Smooth muscle cell (in vitro differentiated cells): ENCODE measurements at regions not wholly inside any gene's neighbourhood (a gene's known extent, or its start where the extent isn't known, plus 50 kb on each side); places are given as distances from the start of the nearest gene placed in this dataset.

Experiments
- DNase-seq: peaks from one replicate; lab custom pipeline; 2025; ENCODE audit not compliant: unreplicated experiment; lab: John Stamatoyannopoulos, UW
- H2AFZ ChIP-seq: fragments of 200-600 bp; sonication (generic); 2 replicates; pipeline ENCODE4 v1.6.0; 2016; ENCODE audit warnings: antibody characterized with exemption, low read depth, mild to moderate bottlenecking
- H3F3A ChIP-seq: fragments of 200-600 bp; sonication (generic); 2 replicates; pipeline ENCODE4 v1.6.0; 2017; ENCODE audit warnings: antibody characterized with exemption, low read depth
- H3K27ac ChIP-seq: fragments of 200-600 bp; sonication (generic); 2 replicates; pipeline ENCODE4 v1.5.1; 2016; ENCODE audit warnings: low read depth, mild to moderate bottlenecking
- H3K27me3 ChIP-seq: fragments of 200-600 bp; sonication (generic); 2 replicates; pipeline ENCODE4 v1.6.1; 2016; ENCODE audit warnings: low read depth, mild to moderate bottlenecking
- H3K36me3 ChIP-seq: fragments of 200-600 bp; sonication (generic); 2 replicates; pipeline ENCODE4 v1.5.1; 2016; ENCODE audit warnings: low read depth
- H3K4me1 ChIP-seq: fragments of 200-600 bp; sonication (generic); 2 replicates; pipeline ENCODE4 v1.5.1; 2016; ENCODE audit warnings: low read depth
- H3K4me2 ChIP-seq: fragments of 200-600 bp; sonication (generic); 2 replicates; pipeline ENCODE4 v1.6.0; 2016; ENCODE audit warnings: mild to moderate bottlenecking
- H3K4me3 ChIP-seq: fragments of 200-600 bp; sonication (generic); 2 replicates; pipeline ENCODE4 v1.5.1; 2016; ENCODE audit warnings: mild to moderate bottlenecking
- H3K79me2 ChIP-seq: fragments of 200-600 bp; sonication (generic); 2 replicates; pipeline ENCODE4 v1.6.0; 2016; ENCODE audit warnings: low read depth, mild to moderate bottlenecking
- H3K9ac ChIP-seq: fragments of 200-600 bp; sonication (generic); 2 replicates; pipeline ENCODE4 v1.6.0; 2016; ENCODE audit warnings: low read depth
- H3K9me3 ChIP-seq: fragments of 200-600 bp; sonication (generic); replicated peaks from 2 replicates; pipeline ENCODE4 v1.5.1; 2016; ENCODE audit warnings: low read depth
- H4K20me1 ChIP-seq: fragments of 200-600 bp; sonication (generic); 2 replicates; pipeline ENCODE4 v1.6.0; 2016; ENCODE audit warnings: low read depth
- CTCF ChIP-seq: fragments of 200-600 bp; sonication (generic); IDR thresholded peaks from 2 replicates; pipeline ENCODE4 v1.5.1; 2017; ENCODE audit warnings: borderline replicate concordance, mild to moderate bottlenecking, antibody characterized with exemption; ENCODE audit not compliant: insufficient read depth, poor library complexity, severe bottlenecking
- WGBS: methylation state at CpG from one replicate; pipeline ENCODE4 v1.1.7; 2016; ENCODE audit warnings: low lambda C conversion rate; 5-methylcytosine and 5-hydroxymethylcytosine counted together

- no peaks in the 10 kb centered on the region for H3K4me1 ChIP-seq
- H3K9ac ChIP-seq = no peak overlapping the region
- H3K4me3 ChIP-seq = no peak overlapping the region
- no peak for TF ChIP-seq CTCF
- no peaks in the 10 kb centered on the region for H3K79me2 ChIP-seq
- H3K4me2 ChIP-seq = no peak overlapping the region
- H3K27me3 ChIP-seq = no peaks in the 10 kb centered on the region
- H3K9me3 ChIP-seq = no peaks in the 10 kb centered on the region
- H3K36me3 ChIP-seq = no peaks in the 10 kb centered on the region
- H2AFZ ChIP-seq = no peak overlapping the region
- 91% methylated on average over 1 of the region's 1 CpG for WGBS
- DNase-seq = no peak
- no peak overlapping the region for H3K27ac ChIP-seq
- no peaks in the 10 kb centered on the region for H4K20me1 ChIP-seq
- H3F3A ChIP-seq = no peaks in the 10 kb centered on the region
These were observed 87.9 kb downstream of the ATP23 start for GRCh38 chr12:58029260-58029659.

DNA sequence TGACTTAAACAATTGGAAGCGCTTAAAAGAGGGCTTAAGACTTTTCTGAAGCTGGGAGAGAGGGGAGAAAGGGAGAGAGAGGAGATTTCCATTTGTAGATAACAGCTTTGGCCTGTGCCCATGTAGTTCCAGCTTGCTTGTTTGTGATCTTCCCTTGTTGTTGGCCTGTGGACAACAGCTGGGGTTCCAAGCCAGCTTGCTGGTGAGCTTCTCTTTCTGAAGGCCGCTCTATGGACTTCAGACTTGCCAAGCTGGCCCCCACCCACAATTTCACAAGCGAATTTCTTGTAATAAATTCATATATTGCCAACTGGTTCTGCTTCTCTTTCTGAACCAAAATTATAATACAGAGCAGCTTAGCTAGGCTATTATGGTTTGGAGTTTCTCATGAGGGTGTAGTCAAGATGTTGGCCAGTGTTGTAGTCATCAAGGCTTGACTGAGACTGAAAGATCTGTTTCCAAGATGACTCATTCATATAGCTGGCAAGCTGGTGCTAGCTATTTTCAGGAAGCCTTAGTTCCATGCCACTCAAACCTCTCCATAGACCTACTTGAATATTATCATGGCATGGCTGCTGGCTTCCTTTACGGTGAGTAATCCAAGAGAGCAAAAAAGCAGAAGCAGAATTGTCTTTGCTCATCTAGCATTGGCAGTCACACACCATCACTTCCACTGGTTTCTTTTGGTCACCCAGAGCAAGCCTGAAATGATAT, 89.4 kb downstream of the ATP23 start:
- Histone ChIP-seq H3K4me2 (no peak overlapping the region), H2AFZ (no peak overlapping the region), H3K4me3 (no peak overlapping the region), H3K9ac (no peak overlapping the region), H4K20me1 (no peaks in the 10 kb centered on the region), H3K27me3 (no peaks in the 10 kb centered on the region), H3K27ac (no peak overlapping the region), H3K9me3 (no peaks in the 10 kb centered on the region), H3K4me1 (no peaks in the 10 kb centered on the region), H3K36me3 (no peaks in the 10 kb centered on the region), H3F3A (no peaks in the 10 kb centered on the region), H3K79me2 (no peaks in the 10 kb centered on the region)
- no peak for DNase-seq
- WGBS = 86% methylated on average over 4 of the region's 4 CpGs
- TF ChIP-seq CTCF = no peak

DNA sequence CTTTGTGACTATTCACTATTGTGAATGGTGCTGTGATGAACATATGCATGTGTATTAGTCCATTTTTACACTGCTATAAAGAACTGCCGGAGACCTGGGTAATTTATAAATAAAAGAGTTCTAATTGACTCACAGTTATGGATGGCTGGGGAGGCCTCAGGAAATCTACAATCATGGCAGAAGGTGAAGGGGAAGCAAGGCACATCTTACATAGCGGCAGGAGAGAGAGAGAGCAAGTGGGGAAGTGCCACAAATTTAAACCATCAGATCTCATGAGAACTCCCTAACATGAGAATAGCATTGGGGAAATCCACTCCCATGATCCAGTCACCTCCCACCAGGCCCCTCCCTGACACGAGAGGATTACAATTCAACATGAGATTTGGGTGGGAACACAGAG, 90.8 kb downstream of the ATP23 start:
- no peaks in the 10 kb centered on the region for H3K36me3 ChIP-seq
- no peaks in the 10 kb centered on the region for H3K79me2 ChIP-seq
- no peaks in the 10 kb centered on the region for H3F3A ChIP-seq
- no peak for TF ChIP-seq CTCF
- H3K4me3 ChIP-seq = no peak overlapping the region
- DNase-seq = no peak
- no peak overlapping the region for H2AFZ ChIP-seq
- no peaks in the 10 kb centered on the region for H3K9me3 ChIP-seq
- no peak overlapping the region for H3K27ac ChIP-seq
- H4K20me1 ChIP-seq = no peaks in the 10 kb centered on the region
- H3K4me1 ChIP-seq = no peaks in the 10 kb centered on the region
- no peak overlapping the region for H3K9ac ChIP-seq
- no peak overlapping the region for H3K4me2 ChIP-seq
- 95% methylated on average over 3 of the region's 3 CpGs for WGBS
- H3K27me3 ChIP-seq = no peaks in the 10 kb centered on the region

DNA sequence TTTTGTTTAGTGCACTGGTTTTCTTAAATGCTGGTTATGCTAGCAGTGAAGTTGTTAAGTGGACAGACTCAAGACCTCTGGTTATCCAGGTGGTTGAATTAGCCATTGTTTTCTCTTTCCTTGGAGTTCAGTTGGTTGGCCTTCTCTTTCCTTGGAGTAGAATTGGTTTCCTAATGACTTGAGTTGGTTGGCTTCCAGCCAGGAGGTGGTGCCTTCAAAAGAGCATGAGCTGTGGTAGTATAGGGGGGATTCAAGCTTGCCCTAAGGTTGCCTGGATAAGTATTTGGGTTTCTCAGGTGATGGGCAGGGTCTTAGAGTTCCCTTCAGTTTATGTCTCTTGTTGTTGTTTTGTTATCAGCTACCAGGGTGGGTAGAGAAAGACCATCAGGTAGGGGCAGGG, 92.5 kb downstream of the ATP23 start:
- DNase-seq = no peak
- no peaks in the 10 kb centered on the region for H3K79me2 ChIP-seq
- no peaks in the 10 kb centered on the region for H3K36me3 ChIP-seq
- no peaks in the 10 kb centered on the region for H3K9me3 ChIP-seq
- H3F3A ChIP-seq = no peaks in the 10 kb centered on the region
- TF ChIP-seq CTCF = no peak
- no peaks in the 10 kb centered on the region for H3K4me1 ChIP-seq
- H3K4me3 ChIP-seq = no peak overlapping the region
- no peak overlapping the region for H2AFZ ChIP-seq
- no peak overlapping the region for H3K27ac ChIP-seq
- no peak overlapping the region for H3K9ac ChIP-seq
- no peaks in the 10 kb centered on the region for H3K27me3 ChIP-seq
- no peak overlapping the region for H3K4me2 ChIP-seq
- no peaks in the 10 kb centered on the region for H4K20me1 ChIP-seq
